Activated CD8-positive, alpha-beta T cell treated with anti-CD3 and anti-CD28 coated beads, Interleukin-2, amount 10 ng/mL, durations not matched to agents 7 days and 5 days (primary cell): ENCODE measurements at regions not wholly inside any gene's neighbourhood (a gene's known extent, or its start where the extent isn't known, plus 50 kb on each side); places are given as distances from the start of the nearest gene placed in this dataset.
"Not testable (repeated sequence)": the region's sequence is repeated elsewhere in the genome, so short reads cannot be mapped to it uniquely, and the experiment has no call there.

ENCODE experiments used
- ATAC-seq: fragments of 150-1000 bp; cut with Tn5 transposase; one replicate; pipeline ENCODE4 v1.10.0; 2021; ENCODE audit warnings: moderate library complexity
- CTCF ChIA-PET: fragments of 350-600 bp; sonication (Branson Sonifier 250); formaldehyde crosslinking; loops from one replicate; lab custom pipeline; 2021; ENCODE audit warnings: antibody characterized with exemption; lab: Charles Lee
- POLR2A ChIA-PET: fragments of 350-600 bp; sonication (Branson Sonifier 250); formaldehyde crosslinking; loops from one replicate; lab custom pipeline; 2021; ENCODE audit warnings: antibody characterized with exemption; lab: Charles Lee
- DNase-seq: peaks from one replicate; pipeline ENCODE4 v3.0.0-alpha.2; 2020
- H3K27ac Mint-ChIP-seq: one replicate; pipeline ENCODE4 v1.8.0; 2021; ENCODE audit warnings: mild to moderate bottlenecking, mixed read lengths
- H3K27me3 Mint-ChIP-seq: one replicate; pipeline ENCODE4 v1.8.0; 2021; ENCODE audit warnings: low read depth, mixed read lengths
- H3K36me3 Mint-ChIP-seq: one replicate; pipeline ENCODE4 v1.8.0; 2021; ENCODE audit warnings: low read depth, mixed read lengths
- H3K4me1 Mint-ChIP-seq: one replicate; pipeline ENCODE4 v1.8.0; 2021; ENCODE audit warnings: low read depth, mixed read lengths
- H3K4me3 Mint-ChIP-seq: one replicate; pipeline ENCODE4 v1.8.0; 2021; ENCODE audit warnings: mild to moderate bottlenecking, mixed read lengths
- H3K9me3 Mint-ChIP-seq: one replicate; pipeline ENCODE4 v1.8.0; 2022; ENCODE audit warnings: mixed read lengths; ENCODE audit not compliant: insufficient read depth

DNA sequence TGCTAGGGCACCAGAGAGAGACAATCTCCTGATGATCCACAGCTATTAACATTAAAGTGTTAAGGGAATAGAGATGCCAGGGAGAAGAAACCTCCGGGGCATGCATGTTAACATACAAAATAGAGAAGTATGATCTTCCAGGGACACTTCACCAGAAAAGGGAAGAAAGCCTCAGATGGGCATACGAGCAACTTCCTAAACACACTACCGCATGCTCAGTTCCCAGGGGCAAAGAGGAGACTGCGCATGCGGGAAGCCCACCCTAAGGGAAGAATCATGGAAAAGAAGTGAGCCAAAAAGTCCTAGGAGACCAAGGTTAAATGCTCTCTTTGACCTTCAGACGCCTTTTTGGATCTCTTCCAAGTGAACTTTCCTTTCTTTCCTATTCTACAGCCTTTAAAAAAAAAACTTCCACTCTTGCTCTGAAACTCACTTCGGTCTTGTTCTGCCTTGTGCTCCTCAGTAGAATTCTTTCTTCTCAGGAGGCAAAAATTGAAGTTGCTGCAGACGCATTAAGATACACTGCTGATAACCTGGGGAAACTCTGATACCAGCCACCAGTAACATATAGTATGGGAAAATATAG, 1211.3 kb downstream of the REEP3 start:
- peaks cover 19% of the 10 kb centered on the region for H3K9me3 Mint-ChIP-seq
- no peak overlapping the region for H3K4me3 Mint-ChIP-seq
- H3K27me3 Mint-ChIP-seq: no peaks in the 10 kb centered on the region
- no peaks in the 10 kb centered on the region for H3K4me1 Mint-ChIP-seq
- POLR2A ChIA-PET: no interaction called here
- CTCF ChIA-PET: no interaction called here
- no peak for ATAC-seq
- H3K27ac Mint-ChIP-seq: no peak overlapping the region
- no peaks in the 10 kb centered on the region for H3K36me3 Mint-ChIP-seq
- DNase-seq: no peak

- Mint-ChIP-seq H3K4me3 (no peak overlapping the region), H3K27ac (no peak overlapping the region), H3K27me3 (no peaks in the 10 kb centered on the region), H3K4me1 (no peaks in the 10 kb centered on the region), H3K36me3 (no peaks in the 10 kb centered on the region), H3K9me3 (peaks cover 4% of the 10 kb centered on the region)
- POLR2A ChIA-PET: no interaction called here
- CTCF ChIA-PET: no interaction called here
- ATAC-seq: no peak
- no peak for DNase-seq
Measured at GRCh38 chr10:64733980-64734379, 1212.8 kb downstream of the REEP3 start.

DNA sequence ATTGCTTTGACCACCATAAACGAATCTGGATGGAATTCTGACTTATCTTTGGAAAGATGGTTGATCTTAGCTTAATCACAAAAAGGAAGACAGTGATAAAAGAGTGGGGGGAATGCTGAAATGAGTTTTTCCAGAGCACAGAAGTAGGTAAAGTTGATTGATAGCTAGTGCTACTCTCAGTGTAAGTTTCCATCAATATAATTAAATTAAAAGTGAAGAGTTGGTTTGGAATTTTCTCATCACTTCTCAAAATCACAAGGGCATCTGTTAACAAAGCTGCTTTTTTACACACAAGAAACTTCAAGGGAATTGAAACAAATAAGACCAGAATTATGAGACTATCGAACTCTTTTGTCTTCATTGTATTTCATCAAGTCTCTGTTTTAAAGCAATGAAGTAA, 1217.3 kb downstream of the REEP3 start:
- Mint-ChIP-seq H3K4me3 (no peak overlapping the region), H3K36me3 (no peaks in the 10 kb centered on the region), H3K27ac (no peak overlapping the region), H3K4me1 (no peaks in the 10 kb centered on the region), H3K27me3 (no peaks in the 10 kb centered on the region), H3K9me3 (peaks cover 13% of the 10 kb centered on the region)
- ChIA-PET POLR2A (no interaction called here), CTCF (no interaction called here)
- no peak for ATAC-seq
- no peak for DNase-seq

GRCh38 chr10:64745565-64745964, 1224.4 kb downstream of the REEP3 start:
- no peaks in the 10 kb centered on the region for H3K4me1 Mint-ChIP-seq
- H3K9me3 Mint-ChIP-seq: peaks cover 10% of the 10 kb centered on the region
- ChIA-PET POLR2A (no interaction called here), CTCF (no interaction called here)
- ATAC-seq (no peak), DNase-seq (no peak)
- H3K36me3 Mint-ChIP-seq: no peaks in the 10 kb centered on the region
- H3K4me3 Mint-ChIP-seq: no peak overlapping the region
- no peak overlapping the region for H3K27ac Mint-ChIP-seq
- no peaks in the 10 kb centered on the region for H3K27me3 Mint-ChIP-seq

- no peak overlapping the region for H3K4me3 Mint-ChIP-seq
- H3K27me3 Mint-ChIP-seq: no peaks in the 10 kb centered on the region
- ChIA-PET CTCF (no interaction called here), POLR2A (no interaction called here)
- DNase-seq (no peak), ATAC-seq (no peak)
- peaks cover 6% of the 10 kb centered on the region for H3K9me3 Mint-ChIP-seq
- H3K36me3 Mint-ChIP-seq: no peaks in the 10 kb centered on the region
- H3K27ac Mint-ChIP-seq: no peak overlapping the region
- H3K4me1 Mint-ChIP-seq: no peaks in the 10 kb centered on the region
Measured at GRCh38 chr10:64750672-64751071, 1229.5 kb downstream of the REEP3 start.

DNA sequence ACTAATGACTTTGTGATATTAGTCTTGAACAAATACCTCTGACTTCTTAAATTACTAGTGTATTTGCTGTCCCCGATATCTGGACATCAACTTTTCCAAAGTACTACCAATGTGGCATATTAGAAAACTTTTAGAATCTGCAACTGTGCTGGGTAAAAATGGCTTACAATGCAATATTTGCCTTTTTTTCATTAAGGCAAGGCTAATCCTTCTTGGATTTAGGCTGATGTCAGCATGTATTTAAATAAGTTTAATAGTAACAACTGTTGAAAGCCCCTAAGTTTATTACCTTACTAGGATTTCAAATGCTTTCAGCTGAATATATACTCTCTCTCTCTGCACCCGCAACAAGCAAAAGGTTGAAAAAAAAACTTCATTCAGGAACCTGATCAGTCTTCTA, 1232.3 kb downstream of the REEP3 start:
- Mint-ChIP-seq H3K9me3 (peaks cover 6% of the 10 kb centered on the region), H3K4me1 (no peaks in the 10 kb centered on the region), H3K27ac (no peak overlapping the region), H3K36me3 (no peaks in the 10 kb centered on the region), H3K27me3 (no peaks in the 10 kb centered on the region), H3K4me3 (no peak overlapping the region)
- CTCF ChIA-PET: no interaction called here
- ATAC-seq: no peak
- POLR2A ChIA-PET: no interaction called here
- DNase-seq: no peak

- Mint-ChIP-seq H3K36me3 (no peaks in the 10 kb centered on the region), H3K27me3 (no peaks in the 10 kb centered on the region), H3K9me3 (no peaks in the 10 kb centered on the region), H3K27ac (no peak overlapping the region), H3K4me1 (no peaks in the 10 kb centered on the region), H3K4me3 (no peak overlapping the region)
- CTCF ChIA-PET: no interaction called here
- ATAC-seq (no peak), DNase-seq (no peak)
- POLR2A ChIA-PET: no interaction called here
Measured at GRCh38 chr10:64760371-64760770, 1239.2 kb downstream of the REEP3 start.

GRCh38 chr10:64762861-64763260, 1241.7 kb downstream of the REEP3 start:
- ChIA-PET POLR2A (no interaction called here), CTCF (no interaction called here)
- no peak overlapping the region for H3K27ac Mint-ChIP-seq
- ATAC-seq (no peak), DNase-seq (no peak)
- H3K4me3 Mint-ChIP-seq: no peak overlapping the region
- no peaks in the 10 kb centered on the region for H3K4me1 Mint-ChIP-seq
- no peaks in the 10 kb centered on the region for H3K9me3 Mint-ChIP-seq
- H3K27me3 Mint-ChIP-seq: no peaks in the 10 kb centered on the region
- H3K36me3 Mint-ChIP-seq: no peaks in the 10 kb centered on the region

DNA sequence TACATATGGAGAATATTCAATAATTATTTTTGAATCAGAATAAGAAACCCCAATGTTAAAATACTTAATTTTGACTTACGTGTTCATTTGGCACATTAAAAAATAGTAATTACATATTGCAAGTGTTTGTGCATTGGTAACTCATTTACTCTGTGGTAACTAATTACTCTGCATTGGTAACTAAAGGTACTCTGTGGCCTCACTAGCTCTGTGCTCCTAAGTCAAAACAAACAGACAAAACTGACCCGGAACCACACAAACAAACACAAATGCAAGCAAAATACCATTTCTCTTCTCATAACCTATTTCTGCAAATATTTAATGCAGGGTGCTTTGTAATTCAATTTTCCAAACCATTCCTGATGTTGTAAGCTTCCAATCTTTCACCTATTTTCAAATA, 1244.3 kb downstream of the REEP3 start:
- Mint-ChIP-seq H3K36me3 (no peaks in the 10 kb centered on the region), H3K9me3 (no peaks in the 10 kb centered on the region), H3K4me3 (no peak overlapping the region), H3K27me3 (no peaks in the 10 kb centered on the region), H3K4me1 (no peaks in the 10 kb centered on the region), H3K27ac (no peak overlapping the region)
- POLR2A ChIA-PET: no interaction called here
- CTCF ChIA-PET: no interaction called here
- DNase-seq (no peak), ATAC-seq (no peak)

DNA sequence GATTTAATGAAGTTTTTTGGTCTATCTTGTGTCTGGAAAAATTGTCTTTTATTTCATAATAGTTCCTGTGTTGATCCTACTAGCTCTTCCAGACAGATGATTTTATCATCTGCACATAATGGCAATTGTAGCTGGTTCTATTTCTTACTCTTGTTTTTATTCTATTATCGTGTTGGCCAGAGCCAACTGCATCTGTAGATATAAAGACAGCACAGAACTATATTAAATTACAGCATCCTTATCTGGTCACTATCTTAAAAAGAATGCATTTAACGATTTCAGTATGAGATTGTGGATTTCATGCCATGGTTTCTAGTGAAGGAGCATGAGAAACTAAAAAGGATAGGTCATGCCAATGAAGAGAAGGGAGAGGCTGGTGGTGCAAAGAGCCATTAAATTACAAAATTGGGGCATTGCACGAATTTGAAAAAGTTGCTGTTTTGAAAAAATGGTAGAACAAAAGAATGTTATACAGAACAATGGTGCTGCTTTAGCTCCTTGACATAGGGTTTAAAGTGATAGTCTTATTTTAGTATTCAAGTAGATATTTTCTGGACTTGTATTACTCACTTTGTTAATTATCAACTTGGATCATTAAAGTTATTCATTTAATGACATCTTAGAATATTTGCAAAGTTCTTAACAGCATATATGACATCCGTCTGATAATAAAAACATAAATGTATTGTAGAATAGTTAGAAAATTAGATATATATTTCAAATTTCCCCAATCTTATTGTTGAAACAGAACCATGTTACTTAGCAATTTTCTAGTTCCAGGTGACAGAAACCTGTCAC, 1250.3 kb downstream of the REEP3 start:
- Mint-ChIP-seq H3K27ac (no peak overlapping the region), H3K4me1 (no peaks in the 10 kb centered on the region), H3K9me3 (no peaks in the 10 kb centered on the region), H3K4me3 (no peak overlapping the region), H3K27me3 (no peaks in the 10 kb centered on the region), H3K36me3 (no peaks in the 10 kb centered on the region)
- ChIA-PET CTCF (no interaction called here), POLR2A (no interaction called here)
- ATAC-seq (no peak), DNase-seq (no peak)

- DNase-seq (no peak), ATAC-seq (no peak)
- H3K36me3 Mint-ChIP-seq: no peaks in the 10 kb centered on the region
- POLR2A ChIA-PET: no interaction called here
- CTCF ChIA-PET: no interaction called here
- H3K4me3 Mint-ChIP-seq: no peak overlapping the region
- H3K27me3 Mint-ChIP-seq: no peaks in the 10 kb centered on the region
- H3K27ac Mint-ChIP-seq: no peak overlapping the region
- H3K4me1 Mint-ChIP-seq: no peaks in the 10 kb centered on the region
- H3K9me3 Mint-ChIP-seq: no peaks in the 10 kb centered on the region
Measured at GRCh38 chr10:64773357-64773756, 1252.2 kb downstream of the REEP3 start.

GRCh38 chr10:64784451-64784850, 1263.2 kb downstream of the REEP3 start:
- POLR2A ChIA-PET, DNase-seq, H3K36me3 Mint-ChIP-seq, H3K27ac Mint-ChIP-seq, ATAC-seq, H3K4me1 Mint-ChIP-seq, CTCF ChIA-PET, H3K9me3 Mint-ChIP-seq, H3K4me3 Mint-ChIP-seq, H3K27me3 Mint-ChIP-seq: not testable (repeated sequence)

- H3K4me3 Mint-ChIP-seq: no peak overlapping the region
- no peak for ATAC-seq
- no peaks in the 10 kb centered on the region for H3K36me3 Mint-ChIP-seq
- H3K27me3 Mint-ChIP-seq: no peaks in the 10 kb centered on the region
- no peaks in the 10 kb centered on the region for H3K4me1 Mint-ChIP-seq
- H3K9me3 Mint-ChIP-seq: no peaks in the 10 kb centered on the region
- ChIA-PET POLR2A (no interaction called here), CTCF (no interaction called here)
- H3K27ac Mint-ChIP-seq: no peak overlapping the region
- no peak for DNase-seq
Measured at GRCh38 chr10:64785816-64786215, 1264.6 kb downstream of the REEP3 start.
